ENCODE measurements at regions not wholly inside any gene's neighbourhood (a gene's known extent, or its start where the extent isn't known, plus 50 kb on each side); places are given as distances from the start of the nearest gene placed in this dataset.
"Not testable (repeated sequence)": the region's sequence is repeated elsewhere in the genome, so short reads cannot be mapped to it uniquely, and the experiment has no call there.

GRCh38 chr11:11004069-11004468 is 146.2 kb upstream of the ZBED5 start:
- no peak for DNase-seq (ENCODE audit: low read depth)

- DNase-seq (ENCODE audit: low read depth) = no peak
Measured at GRCh38 chr11:11003226-11003625, 145.4 kb upstream of the ZBED5 start.

- DNase-seq (ENCODE audit: low read depth) = no peak
Measured at GRCh38 chr11:11000579-11001283, 142.9 kb upstream of the ZBED5 start.

- DNase-seq (ENCODE audit: low read depth) = no peak
Measured at GRCh38 chr11:10998674-10999073, 140.8 kb upstream of the ZBED5 start.

- DNase-seq (ENCODE audit: low read depth) = no peak
Measured at GRCh38 chr11:10996678-10997077, 138.8 kb upstream of the ZBED5 start.

GRCh38 chr11:10993640-10994039 is 135.8 kb upstream of the ZBED5 start:
- no peak for DNase-seq (ENCODE audit: low read depth)

- no peak for DNase-seq (ENCODE audit: low read depth)
Measured at GRCh38 chr11:10993186-10993585, 135.3 kb upstream of the ZBED5 start.

GRCh38 chr11:10991393-10991792 is 133.5 kb upstream of the ZBED5 start:
- no peak for DNase-seq (ENCODE audit: low read depth)

- DNase-seq (ENCODE audit: low read depth) = no peak
Measured at GRCh38 chr11:10990637-10991193, 132.9 kb upstream of the ZBED5 start.

GRCh38 chr11:10990160-10990559 is 132.3 kb upstream of the ZBED5 start:
- DNase-seq (ENCODE audit: low read depth) = no peak

GRCh38 chr11:10986006-10986405 is 128.2 kb upstream of the ZBED5 start:
- DNase-seq (ENCODE audit: low read depth) = no peak

- DNase-seq (ENCODE audit: low read depth) = no peak
Measured at GRCh38 chr11:10984742-10985141, 126.9 kb upstream of the ZBED5 start.

GRCh38 chr11:10984250-10984649 is 126.4 kb upstream of the ZBED5 start:
- no peak for DNase-seq (ENCODE audit: low read depth)

GRCh38 chr11:10982704-10983510 is 125.1 kb upstream of the ZBED5 start:
- no peak for DNase-seq (ENCODE audit: low read depth)

GRCh38 chr11:10979529-10979928 is 121.7 kb upstream of the ZBED5 start:
- DNase-seq (ENCODE audit: low read depth) = no peak

GRCh38 chr11:10978198-10978597 is 120.3 kb upstream of the ZBED5 start:
- no peak for DNase-seq (ENCODE audit: low read depth)

- no peak for DNase-seq (ENCODE audit: low read depth)
Measured at GRCh38 chr11:10975287-10975721, 117.5 kb upstream of the ZBED5 start.

- DNase-seq (ENCODE audit: low read depth) = no peak
Measured at GRCh38 chr11:10973416-10973815, 115.6 kb upstream of the ZBED5 start.

- DNase-seq (ENCODE audit: low read depth) = no peak
Measured at GRCh38 chr11:10970926-10971325, 113.1 kb upstream of the ZBED5 start.

- no peak for DNase-seq (ENCODE audit: low read depth)
Measured at GRCh38 chr11:10969387-10969786, 111.5 kb upstream of the ZBED5 start.

- not testable (repeated sequence) for DNase-seq (ENCODE audit: low read depth)
Measured at GRCh38 chr11:10956884-10957283, 99.0 kb upstream of the ZBED5 start.

GRCh38 chr11:10955616-10956015 is 97.8 kb upstream of the ZBED5 start:
- DNase-seq (ENCODE audit: low read depth) = no peak

- no peak for DNase-seq (ENCODE audit: low read depth)
Measured at GRCh38 chr11:10954184-10954583, 96.3 kb upstream of the ZBED5 start.
